Middle frontal gyrus (tissue), 1 donor: ENCODE measurements at regions not wholly inside any gene's neighbourhood (a gene's known extent, or its start where the extent isn't known, plus 50 kb on each side); places are given as distances from the start of the nearest gene placed in this dataset.
A peak's percentile ranks its signal among the peaks of the same experiment; 100 is the strongest.

ENCODE experiments used
- DNase-seq: peaks from one replicate; pipeline ENCODE4 v3.0.0-alpha.2; 2015; ENCODE audit warnings: low spot score; ENCODE audit errors: extremely low spot score

DNA sequence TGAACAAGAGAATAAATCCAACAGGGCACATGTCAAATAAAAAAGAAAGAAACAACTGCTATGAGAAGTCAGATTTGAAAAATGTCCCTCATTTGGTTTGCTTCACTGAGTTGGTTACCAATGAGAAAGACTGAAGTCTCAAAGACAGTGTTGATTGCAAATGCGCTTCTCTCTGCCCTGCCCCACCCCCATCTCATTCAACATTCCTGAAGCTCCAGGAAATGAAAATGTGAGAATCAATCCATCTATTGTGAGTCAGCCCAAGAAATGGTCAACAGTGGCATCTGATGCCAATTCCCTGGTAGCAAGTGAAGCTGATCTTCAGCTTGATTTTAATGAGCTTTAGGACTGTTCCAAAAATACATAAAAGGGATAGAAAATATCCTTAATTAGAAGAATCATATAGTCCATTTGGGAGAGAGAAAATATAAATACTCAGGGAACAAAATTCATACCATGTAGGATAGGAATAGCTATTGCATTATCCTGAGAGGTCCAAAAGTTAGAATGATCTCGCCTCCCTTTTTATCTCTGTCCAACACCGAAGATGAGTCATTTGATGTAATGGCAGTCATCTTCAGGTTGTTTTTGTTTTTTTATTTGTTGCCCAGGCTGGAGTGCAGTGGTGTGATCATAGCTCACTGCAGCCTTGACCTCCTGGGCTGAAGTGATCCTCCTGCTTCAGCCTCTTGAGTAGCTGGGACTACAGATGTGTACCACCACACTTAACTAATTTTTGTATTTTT is 200.3 kb upstream of the UMPS start:
- peak; percentile 22 for DNase-seq

DNA sequence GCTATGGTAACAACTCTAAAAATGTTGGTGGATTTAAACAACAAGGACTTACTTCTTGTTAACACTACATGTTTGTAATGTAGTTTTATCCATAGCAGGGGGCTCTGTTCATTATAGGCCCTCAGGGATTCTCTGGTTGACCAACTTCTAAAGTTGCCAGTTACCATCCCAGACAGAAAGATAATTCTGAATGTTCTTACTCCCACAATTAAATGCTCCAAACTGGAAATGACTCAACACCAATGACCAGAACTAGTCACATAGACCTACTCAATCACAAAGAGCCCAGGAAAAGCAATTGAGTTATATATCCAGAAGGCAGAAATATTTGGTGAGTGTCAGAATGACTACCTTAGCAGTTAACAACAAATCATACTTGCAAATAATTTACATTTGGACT is 199.3 kb upstream of the UMPS start:
- no peak for DNase-seq

DNA sequence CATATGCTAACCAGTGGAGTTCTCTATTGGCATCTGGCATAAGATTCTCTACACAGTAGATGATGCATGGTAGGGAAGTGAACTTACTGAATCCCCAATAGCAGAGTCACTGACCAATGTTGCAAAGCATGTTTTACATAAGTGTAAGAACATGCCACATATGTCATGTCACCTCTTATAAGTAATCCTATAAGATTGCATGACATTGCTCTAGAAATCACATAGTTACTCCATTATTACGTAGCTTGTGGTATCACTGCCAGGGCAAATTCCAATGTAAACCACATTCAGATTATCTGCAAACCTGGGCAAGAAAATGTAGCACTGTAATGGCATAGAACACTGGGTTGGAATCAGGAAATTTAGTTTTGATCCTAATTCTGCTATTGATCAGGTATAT is 198.2 kb upstream of the UMPS start:
- no peak for DNase-seq

DNA sequence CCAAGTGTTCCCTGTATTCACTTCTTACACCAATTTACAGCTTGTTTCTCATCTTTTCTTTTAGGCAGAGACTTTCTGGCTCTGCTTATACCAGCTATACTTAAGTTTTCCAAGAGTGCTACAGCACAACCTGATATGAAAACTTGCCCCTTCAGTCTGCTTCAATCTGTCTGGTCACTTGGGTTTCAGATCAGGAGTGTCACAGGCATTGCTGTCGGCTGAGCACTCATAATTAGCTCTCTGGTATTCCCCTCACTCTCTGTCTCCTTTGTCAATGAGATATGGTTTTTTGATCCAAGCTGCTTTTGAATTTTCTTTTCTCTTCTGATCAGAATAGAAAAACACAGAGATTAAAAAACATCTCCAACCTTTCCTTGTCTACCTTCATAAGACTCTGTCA is 194.9 kb upstream of the UMPS start:
- DNase-seq, result no peak

DNA sequence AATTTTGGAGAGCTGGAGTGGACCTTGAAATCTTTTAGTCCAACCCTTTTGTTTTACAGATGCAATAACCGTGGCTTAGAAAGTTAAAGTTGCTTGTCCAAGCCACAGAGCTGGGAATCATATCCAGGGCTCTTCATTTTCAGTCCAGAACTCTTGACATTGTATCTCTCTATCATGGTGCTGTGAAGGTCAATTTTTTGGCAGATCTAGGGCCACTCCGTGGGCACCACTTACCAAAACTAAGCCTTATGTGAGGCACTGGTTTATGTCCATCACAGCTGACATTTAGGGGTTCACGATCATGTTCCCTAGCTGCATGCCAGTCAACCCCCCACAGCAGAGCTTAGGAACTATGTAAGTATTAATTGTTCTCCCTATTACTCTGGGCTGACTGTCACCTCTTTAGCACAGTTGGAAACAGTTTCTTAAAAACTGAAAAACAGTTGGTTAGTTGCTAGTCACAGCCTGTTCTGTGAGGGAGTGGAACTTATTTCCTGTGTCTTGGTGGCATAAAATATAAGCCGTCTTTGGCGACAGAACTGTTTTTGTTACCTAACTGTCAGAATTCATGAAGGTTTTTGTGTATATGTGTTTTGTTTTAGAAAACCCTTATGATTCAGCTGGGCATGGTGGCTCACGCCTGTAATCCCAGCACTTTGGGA is 189.6 kb upstream of the UMPS start:
- no peak for DNase-seq

DNA sequence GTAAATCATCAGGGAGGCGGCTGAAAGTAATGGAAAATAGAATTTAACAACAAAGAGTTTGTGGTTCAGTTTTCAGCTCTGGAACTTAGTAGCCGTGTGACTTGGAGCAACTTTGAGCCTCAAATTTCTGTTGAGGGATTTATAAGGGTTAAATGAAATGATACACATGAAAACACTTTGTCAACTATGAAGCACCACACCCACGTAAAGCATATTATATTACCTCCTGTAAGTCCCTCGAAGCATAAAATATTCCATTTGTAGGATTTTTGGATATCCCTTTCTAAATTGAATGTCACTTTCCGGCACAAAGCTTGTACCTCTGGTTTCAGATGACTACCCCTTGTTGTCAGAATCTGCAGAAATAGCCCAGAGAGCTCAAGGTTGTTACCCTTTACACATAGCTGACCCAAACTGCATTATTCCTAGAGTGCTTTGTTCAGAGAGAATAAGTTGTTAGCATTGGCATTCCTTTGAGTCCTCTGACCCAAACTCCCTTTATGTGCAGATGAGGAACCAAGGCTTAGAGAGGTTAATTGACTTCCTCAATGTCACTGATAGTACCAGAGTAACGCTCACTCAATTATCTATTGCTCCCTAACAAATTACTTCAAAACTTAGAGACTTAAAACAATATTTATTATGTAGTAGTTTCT is 187.9 kb upstream of the UMPS start:
- no peak for DNase-seq

DNA sequence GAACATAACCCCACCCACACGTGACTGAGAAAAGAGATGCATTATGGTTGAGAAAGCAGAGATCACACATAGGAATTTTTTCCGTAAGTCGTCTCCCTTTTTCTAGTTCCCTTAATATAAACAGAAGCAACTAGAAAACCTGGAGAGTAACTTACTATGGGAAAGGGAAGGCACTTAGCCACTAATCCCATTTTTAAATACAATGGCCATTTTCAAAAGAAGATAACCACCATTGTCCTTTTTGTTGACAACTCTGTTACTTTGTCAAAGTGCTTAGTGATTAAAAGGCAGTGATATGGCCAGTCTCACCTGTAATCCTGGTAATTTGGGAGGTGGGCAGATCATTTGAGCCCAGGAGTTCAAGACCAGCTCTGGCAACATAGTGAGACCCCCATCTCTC is 184.4 kb upstream of the UMPS start:
- DNase-seq, result no peak

DNA sequence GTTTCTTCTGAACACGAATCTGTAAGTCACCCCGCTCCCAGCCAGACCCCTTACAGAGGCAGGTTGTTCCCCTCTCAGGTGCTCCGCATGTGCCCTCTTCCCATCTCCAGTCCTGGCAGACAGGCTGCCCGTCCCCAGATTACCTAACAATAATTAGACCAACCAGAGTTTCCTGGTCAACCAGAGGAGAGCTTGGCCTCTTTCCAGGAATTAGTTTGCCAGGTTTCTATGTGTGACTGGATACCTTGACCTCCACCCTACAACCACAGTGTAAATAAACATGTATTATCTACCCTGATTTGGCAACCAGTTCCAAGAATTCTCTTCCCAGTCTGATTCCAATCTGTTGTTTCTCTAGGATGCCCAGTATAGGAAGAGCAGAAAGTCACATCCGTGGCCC is 178.0 kb upstream of the UMPS start:
- no peak for DNase-seq

DNA sequence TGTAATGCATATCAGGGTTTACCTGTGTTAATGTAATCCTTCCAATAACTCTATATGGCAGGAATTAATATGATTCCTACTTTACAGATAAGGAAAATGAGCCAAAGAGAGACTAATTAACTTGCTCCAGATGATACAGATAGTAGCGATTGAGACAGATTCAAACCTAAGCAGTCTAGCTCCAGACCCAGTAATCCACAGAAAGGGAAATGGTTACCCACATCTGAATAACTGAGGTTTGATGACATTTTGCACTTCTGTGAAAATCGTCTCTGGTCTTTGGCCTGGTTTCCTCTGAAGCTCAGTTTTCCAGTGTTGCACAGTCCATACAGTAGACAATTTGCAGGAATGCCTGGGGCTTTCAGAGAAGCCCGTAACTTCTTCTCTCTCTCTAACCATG is 177.1 kb upstream of the UMPS start:
- no peak for DNase-seq

DNA sequence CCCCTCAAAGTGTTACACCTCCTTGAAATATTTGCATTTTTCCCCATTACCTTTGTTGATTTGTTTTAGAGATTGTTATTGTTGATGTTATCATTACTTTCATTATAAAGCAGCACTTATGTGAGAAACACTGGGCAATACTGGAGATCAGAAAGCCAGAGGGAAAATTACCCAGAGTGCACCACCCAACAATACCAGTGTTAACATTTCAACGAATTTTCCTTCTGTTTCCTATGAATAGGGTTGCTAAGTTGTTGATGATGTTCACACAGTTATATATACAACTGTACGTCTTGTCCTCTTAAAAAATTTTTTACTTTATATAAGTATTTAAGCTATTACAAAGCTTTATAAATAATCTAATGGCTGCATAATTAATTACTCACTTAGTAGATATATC is 173.6 kb upstream of the UMPS start:
- DNase-seq, result no peak

DNA sequence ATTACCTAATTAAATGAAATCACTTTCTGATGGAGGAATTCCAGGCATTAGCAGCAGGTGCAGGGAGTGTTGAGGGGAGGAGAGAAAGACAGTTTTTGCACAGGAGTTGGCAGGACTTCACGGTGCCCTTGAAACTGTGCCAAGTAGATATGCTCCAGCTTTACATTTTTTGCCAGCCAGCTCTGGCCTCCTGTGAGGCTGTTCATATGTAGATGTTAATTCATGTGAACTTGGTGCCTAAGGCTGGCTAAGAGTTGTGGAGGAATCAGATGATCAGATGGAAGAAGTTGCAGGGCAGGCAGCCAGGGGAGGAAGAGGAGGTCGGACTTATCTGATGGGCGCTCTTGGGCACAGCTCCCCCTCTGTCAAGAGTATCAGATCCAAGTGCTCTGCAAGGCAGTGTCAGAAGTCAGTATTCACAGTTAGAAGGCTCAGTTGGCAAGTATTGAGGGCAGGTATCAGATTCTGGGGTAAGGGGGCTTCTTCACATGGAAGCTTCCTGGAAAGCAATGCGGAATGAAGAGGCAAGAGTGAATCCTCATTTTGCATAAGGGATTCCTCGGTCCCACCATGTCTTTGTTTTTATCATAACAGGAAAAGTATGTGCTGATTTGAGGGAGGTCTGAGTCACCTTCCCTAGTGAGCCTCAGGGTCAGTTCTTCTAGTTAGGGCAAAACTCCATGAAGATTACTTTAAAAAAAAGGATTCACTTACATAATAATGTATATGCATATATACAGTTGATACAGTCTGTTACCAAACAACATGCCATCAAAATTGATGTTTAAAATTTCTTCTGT is 172.6 kb upstream of the UMPS start:
- DNase-seq, result no peak

DNA sequence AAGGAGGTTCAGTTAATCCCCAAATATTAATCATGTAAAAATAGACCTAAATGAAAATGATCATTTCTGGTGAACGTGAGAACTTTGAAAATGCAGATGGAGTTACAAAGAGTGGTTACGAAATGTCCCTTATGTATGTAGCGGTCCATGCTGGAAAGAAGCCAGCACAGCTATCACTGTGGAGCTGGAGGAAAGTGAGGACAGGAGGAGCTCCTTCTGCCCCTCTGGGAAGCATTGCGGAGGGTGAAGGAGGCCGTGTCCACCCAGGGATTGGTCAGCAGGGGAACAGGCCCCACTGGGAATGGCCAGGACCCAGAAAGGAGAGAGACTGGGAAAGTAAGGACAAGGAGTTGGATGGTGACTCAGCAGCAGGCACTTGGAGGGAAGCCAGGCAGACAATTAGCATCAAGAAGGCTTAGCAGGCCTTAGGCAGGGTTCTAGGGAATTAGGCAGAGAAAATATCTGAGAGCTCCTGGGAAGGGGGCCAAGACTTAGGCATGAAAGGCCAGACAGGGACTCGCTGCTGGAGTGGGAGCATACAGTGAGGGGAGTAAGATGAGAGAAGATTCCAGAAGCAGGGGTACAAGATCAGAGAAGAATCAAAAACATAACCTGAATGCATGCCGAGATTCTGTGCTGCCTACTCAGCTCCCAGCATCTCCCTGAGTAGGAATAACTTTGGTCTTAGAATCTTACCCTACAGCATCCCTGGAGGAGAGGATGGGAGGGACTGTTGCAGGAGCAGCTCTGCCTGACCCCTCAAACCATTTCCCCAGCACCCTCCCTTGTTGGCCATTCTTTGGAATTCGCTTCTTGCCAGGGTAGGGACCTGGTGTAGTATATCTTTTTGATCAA is 171.0 kb upstream of the UMPS start:
- peak; percentile 69 for DNase-seq

DNA sequence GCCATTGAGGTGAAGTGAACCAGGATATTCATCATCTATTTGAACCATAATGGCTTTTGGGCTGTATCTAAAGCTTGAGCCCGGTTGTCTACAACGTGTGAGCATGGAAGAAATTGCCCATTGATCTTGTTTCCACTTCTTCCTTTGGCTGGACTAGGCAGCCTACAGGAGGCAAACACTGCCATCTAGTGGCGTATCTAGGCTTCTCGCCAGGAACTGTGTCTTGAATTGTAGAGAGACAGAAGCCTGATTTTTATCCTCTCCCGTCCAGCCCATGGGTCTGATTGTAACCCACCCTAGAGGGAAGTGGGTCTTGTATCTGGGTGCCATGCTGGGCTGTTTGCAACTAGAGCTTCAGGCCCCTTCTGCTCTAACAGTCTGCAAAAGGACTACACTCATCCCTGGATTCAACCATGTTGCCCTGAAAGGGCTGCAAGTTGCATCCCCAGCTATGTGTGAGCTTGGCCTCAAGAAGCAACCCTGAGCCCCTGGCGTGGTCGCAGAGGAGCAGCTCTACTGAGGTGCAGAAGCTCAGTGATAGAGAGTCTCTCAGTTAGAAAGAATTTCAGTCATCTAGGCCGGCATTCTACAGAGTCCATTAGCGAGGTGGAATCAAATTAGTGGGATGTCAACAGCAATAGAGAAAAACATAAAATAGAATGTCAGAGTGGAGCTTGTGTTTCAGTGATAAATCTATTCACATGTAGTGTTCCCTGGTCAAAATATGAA is 170.2 kb upstream of the UMPS start:
- DNase-seq, result peak; percentile 85

DNA sequence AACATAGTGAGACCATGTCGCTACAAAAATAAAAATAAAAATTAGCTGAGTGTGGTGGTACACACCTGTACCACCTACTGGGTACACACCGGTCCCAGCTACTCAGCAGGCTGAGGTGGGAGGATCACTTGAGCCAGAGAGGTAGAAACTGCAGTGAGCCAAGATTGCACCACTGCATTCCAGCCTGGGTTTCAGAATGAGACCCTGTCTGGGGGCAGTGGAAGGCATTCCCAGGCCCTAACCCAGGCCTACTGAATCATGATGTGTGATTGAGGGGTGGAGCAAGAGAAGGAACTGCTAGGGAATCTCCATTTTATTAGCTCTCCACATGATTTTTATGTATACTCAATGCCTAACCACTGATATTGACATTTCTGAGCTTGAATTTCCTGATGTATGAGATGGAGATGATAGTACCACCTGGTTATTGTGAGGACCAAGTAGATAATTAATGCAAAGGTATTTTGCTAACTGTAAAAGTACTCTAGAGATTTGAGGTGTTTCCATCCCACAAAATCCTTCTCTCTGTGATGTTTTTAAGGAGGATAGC is 169.5 kb upstream of the UMPS start:
- DNase-seq, result no peak

DNA sequence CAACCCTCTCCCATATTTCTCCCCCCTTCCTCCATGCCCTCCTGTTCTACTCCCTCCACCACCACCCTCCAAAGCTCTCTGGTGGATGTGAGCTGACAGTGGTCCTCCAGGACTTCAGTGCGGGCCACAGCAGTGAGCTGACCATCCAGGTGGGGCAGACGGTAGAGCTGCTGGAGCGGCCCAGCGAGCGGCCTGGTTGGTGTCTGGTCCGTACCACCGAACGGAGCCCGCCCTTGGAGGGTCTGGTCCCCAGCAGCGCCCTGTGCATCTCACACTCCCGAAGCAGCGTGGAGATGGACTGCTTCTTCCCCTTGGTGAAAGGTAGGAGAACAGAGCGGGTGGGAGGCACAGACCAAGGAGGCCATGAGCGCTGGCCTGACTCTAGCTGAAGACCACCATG is 167.5 kb upstream of the UMPS start:
- no peak for DNase-seq

DNA sequence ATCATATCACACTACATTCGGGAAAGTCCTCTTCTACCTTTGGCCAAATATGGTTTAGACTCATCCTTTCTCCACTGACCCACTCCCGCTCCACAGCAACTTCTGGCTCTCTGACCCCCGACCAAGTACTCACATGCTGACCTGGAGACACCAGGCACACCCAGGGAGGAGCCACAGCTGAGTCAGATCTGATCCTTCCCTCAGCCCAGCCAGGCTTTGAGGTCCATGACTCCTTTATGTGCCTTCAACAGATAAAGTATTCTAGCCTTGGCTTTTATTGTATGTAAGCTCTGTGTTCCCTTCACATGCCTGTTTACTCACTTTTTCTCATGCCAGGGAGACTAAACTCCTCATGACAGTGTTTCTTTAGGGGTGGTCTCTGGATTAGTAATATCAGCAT is 166.9 kb upstream of the UMPS start:
- no peak for DNase-seq

DNA sequence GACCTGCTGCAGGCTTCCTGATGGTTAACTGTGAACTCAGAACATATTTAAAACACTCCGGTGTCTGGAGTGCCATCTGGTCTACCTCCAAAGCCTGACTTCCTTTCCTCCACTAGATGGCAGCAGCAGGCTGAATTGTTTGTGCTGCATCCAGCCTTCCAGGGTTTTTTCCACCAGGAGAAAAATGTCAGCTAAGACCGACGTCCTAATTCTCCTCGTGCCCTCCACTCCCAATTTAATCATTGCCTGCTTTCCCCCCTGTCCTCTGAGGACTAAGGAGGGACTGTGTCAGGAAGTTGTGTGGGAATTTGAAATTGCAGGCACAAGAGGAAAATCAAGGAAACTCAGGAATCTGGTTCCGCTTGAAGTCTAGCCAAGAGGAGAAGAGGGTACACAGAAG is 165.2 kb upstream of the UMPS start:
- peak; percentile 70 for DNase-seq

DNA sequence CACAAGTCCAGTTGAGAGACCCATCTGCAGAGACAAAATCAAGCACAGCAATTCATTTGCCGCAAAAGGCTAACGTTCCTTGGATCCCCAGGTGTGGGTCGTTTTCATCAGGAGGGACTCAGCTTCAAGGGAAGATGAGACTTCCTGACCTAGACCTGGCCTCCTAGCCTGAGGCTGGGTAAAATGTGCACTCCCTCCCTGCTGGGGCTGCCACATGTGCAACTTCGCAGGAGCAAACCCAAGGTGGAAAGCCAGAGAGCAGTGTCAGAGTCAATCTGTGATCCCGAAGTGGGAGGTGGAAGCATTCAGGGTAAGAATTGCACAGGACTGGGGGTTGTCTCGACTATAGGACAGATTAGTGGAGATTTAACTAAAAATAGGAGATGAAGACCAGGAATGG is 164.7 kb upstream of the UMPS start:
- DNase-seq, result no peak

DNA sequence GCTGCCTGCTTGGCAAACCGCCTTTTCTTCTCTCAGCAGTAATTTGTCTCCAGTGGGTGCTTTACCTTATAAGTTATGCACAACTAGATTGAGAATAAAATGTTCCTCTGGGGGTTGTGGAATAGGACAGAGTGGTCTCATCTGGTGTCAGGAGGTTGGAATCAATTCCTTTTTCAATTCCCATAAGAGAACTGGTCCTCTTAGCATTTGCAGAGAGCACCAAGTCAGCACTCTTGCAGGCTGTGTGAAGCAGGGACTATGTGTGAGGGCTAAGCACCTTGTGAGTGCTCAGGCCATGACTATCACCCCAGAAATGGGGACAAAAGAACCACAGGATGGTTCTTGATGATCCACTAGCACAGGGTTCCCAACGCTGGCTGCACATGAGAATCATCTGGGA is 163.6 kb upstream of the UMPS start:
- no peak for DNase-seq

DNA sequence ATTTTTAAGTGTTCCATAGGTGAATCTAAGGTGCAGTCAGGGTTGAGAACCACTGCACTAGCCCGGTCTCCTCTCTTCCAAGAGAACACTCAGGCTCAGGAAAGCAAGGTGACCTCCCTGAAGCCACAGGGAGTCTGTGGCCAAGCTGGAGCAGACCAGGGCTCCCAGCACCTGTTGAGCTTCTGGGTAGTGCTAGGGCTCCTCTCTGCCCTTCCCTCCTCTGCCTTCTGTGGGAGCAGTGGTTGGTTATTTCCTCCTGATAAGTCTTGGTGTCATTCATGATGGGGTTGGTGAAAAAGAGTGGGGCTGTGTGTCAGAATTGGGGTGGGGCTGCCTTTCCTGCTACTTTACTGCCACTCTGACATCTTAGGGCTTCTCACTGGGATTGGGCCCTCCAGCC is 163.1 kb upstream of the UMPS start:
- no peak for DNase-seq
